ENCODE measurements at regions not wholly inside any gene's neighbourhood (a gene's known extent, or its start where the extent isn't known, plus 50 kb on each side); places are given as distances from the start of the nearest gene placed in this dataset.

GRCh38 chr7:25963733-25964132 lies 188.3 kb upstream of the NFE2L3 start:
- TF ChIP-seq, protein P1, sequence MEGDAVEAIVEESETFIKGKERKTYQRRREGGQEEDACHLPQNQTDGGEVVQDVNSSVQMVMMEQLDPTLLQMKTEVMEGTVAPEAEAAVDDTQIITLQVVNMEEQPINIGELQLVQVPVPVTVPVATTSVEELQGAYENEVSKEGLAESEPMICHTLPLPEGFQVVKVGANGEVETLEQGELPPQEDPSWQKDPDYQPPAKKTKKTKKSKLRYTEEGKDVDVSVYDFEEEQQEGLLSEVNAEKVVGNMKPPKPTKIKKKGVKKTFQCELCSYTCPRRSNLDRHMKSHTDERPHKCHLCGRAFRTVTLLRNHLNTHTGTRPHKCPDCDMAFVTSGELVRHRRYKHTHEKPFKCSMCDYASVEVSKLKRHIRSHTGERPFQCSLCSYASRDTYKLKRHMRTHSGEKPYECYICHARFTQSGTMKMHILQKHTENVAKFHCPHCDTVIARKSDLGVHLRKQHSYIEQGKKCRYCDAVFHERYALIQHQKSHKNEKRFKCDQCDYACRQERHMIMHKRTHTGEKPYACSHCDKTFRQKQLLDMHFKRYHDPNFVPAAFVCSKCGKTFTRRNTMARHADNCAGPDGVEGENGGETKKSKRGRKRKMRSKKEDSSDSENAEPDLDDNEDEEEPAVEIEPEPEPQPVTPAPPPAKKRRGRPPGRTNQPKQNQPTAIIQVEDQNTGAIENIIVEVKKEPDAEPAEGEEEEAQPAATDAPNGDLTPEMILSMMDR (IDR thresholded peaks at IDR 0.05 in 2 of 3, conservative IDR thresholded peaks at IDR 0.05 in 1 of 3; ENCODE audit: borderline replicate concordance in 1 of 3, insufficient read depth in 1 of 3, low read depth in 2 of 3, low read length in 2 of 3): no peak
- TF ChIP-seq POLR2AphosphoS5 (IDR thresholded peaks at IDR 0.05; ENCODE audit: low read depth, low read length) (no peak), RAD21 (IDR thresholded peaks at IDR 0.05; ENCODE audit: low read depth) (no peak), POLR2A (IDR thresholded peaks at IDR 0.05; ENCODE audit: borderline replicate concordance, extremely low read depth, insufficient read depth, insufficient read length) (no peak), CEBPB (IDR thresholded peaks at IDR 0.05; ENCODE audit: low read depth) (no peak), EGR1 (IDR thresholded peaks at IDR 0.05; ENCODE audit: low read depth) (no peak), YY1 (IDR thresholded peaks at IDR 0.05; ENCODE audit: extremely low read depth, insufficient replicate concordance, low read depth, low read length) (no peak), MAX (IDR thresholded peaks at IDR 0.05) (no peak), SP1 (IDR thresholded peaks at IDR 0.05; ENCODE audit: low read depth) (no peak), SIN3A (IDR thresholded peaks at IDR 0.05; ENCODE audit: low read depth) (no peak), CBX3 (IDR thresholded peaks at IDR 0.05; ENCODE audit: low read depth) (no peak)
- TF ChIP-seq, protein P2, sequence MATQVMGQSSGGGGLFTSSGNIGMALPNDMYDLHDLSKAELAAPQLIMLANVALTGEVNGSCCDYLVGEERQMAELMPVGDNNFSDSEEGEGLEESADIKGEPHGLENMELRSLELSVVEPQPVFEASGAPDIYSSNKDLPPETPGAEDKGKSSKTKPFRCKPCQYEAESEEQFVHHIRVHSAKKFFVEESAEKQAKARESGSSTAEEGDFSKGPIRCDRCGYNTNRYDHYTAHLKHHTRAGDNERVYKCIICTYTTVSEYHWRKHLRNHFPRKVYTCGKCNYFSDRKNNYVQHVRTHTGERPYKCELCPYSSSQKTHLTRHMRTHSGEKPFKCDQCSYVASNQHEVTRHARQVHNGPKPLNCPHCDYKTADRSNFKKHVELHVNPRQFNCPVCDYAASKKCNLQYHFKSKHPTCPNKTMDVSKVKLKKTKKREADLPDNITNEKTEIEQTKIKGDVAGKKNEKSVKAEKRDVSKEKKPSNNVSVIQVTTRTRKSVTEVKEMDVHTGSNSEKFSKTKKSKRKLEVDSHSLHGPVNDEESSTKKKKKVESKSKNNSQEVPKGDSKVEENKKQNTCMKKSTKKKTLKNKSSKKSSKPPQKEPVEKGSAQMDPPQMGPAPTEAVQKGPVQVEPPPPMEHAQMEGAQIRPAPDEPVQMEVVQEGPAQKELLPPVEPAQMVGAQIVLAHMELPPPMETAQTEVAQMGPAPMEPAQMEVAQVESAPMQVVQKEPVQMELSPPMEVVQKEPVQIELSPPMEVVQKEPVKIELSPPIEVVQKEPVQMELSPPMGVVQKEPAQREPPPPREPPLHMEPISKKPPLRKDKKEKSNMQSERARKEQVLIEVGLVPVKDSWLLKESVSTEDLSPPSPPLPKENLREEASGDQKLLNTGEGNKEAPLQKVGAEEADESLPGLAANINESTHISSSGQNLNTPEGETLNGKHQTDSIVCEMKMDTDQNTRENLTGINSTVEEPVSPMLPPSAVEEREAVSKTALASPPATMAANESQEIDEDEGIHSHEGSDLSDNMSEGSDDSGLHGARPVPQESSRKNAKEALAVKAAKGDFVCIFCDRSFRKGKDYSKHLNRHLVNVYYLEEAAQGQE (IDR thresholded peaks at IDR 0.05; ENCODE audit: low read depth): no peak
- TF ChIP-seq, protein P3, sequence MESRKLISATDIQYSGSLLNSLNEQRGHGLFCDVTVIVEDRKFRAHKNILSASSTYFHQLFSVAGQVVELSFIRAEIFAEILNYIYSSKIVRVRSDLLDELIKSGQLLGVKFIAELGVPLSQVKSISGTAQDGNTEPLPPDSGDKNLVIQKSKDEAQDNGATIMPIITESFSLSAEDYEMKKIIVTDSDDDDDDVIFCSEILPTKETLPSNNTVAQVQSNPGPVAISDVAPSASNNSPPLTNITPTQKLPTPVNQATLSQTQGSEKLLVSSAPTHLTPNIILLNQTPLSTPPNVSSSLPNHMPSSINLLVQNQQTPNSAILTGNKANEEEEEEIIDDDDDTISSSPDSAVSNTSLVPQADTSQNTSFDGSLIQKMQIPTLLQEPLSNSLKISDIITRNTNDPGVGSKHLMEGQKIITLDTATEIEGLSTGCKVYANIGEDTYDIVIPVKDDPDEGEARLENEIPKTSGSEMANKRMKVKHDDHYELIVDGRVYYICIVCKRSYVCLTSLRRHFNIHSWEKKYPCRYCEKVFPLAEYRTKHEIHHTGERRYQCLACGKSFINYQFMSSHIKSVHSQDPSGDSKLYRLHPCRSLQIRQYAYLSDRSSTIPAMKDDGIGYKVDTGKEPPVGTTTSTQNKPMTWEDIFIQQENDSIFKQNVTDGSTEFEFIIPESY (IDR thresholded peaks at IDR 0.05; ENCODE audit: extremely low read depth, insufficient replicate concordance, low read length): no peak

All from HCT116 (cell line).